ENCODE measurements at regions not wholly inside any gene's neighbourhood (a gene's known extent, or its start where the extent isn't known, plus 50 kb on each side); places are given as distances from the start of the nearest gene placed in this dataset.

DNA sequence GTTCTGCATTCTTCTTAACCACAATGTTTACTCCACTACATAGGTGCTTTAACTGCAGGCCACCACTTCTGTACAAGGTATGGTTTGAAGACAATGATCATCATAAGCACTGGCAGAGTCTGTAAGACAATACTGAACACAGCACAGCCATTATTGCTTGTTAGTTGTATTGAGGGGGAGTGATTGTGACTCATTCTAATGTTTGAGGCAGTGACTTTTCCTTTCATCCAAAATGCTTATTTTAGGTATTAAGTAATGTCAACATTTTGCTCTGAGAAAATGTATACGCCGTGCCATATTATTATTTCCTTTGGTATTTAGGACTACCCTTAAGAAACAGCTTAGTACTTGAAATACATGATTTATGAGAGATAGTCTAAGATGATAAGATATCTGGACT, 618.2 kb upstream of the ZNF717 start:
- TF ChIP-seq POLR2AphosphoS5 (IDR thresholded peaks at IDR 0.05; ENCODE audit: low read depth, low read length) (no peak), TAF1 (IDR thresholded peaks at IDR 0.05; ENCODE audit: borderline replicate concordance, insufficient read depth, low read length) (no peak), SIN3A (IDR thresholded peaks at IDR 0.05; ENCODE audit: borderline replicate concordance, insufficient read depth, low read length) (no peak)
- TF ChIP-seq, protein P1, sequence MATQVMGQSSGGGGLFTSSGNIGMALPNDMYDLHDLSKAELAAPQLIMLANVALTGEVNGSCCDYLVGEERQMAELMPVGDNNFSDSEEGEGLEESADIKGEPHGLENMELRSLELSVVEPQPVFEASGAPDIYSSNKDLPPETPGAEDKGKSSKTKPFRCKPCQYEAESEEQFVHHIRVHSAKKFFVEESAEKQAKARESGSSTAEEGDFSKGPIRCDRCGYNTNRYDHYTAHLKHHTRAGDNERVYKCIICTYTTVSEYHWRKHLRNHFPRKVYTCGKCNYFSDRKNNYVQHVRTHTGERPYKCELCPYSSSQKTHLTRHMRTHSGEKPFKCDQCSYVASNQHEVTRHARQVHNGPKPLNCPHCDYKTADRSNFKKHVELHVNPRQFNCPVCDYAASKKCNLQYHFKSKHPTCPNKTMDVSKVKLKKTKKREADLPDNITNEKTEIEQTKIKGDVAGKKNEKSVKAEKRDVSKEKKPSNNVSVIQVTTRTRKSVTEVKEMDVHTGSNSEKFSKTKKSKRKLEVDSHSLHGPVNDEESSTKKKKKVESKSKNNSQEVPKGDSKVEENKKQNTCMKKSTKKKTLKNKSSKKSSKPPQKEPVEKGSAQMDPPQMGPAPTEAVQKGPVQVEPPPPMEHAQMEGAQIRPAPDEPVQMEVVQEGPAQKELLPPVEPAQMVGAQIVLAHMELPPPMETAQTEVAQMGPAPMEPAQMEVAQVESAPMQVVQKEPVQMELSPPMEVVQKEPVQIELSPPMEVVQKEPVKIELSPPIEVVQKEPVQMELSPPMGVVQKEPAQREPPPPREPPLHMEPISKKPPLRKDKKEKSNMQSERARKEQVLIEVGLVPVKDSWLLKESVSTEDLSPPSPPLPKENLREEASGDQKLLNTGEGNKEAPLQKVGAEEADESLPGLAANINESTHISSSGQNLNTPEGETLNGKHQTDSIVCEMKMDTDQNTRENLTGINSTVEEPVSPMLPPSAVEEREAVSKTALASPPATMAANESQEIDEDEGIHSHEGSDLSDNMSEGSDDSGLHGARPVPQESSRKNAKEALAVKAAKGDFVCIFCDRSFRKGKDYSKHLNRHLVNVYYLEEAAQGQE (IDR thresholded peaks at IDR 0.05; ENCODE audit: insufficient read depth in 1 of 2, low read depth in 2 of 2, low read length in 2 of 2) = no peak
